Left ventricle myocardium inferior (tissue), 1 donor: ENCODE measurements at regions not wholly inside any gene's neighbourhood (a gene's known extent, or its start where the extent isn't known, plus 50 kb on each side); places are given as distances from the start of the nearest gene placed in this dataset.

Experiments used
- DNase-seq: peaks from one replicate; pipeline ENCODE4 v3.0.0-alpha.2; 2020
- H3K27ac ChIP-seq: fragments of 200-600 bp; replicated peaks from 2 replicates; pipeline ENCODE4 v1.8.0; 2021
- H3K27me3 ChIP-seq: fragments of 200-600 bp; 2 replicates; pipeline ENCODE4 v1.8.0; 2021; ENCODE audit warnings: low read depth
- H3K36me3 ChIP-seq: fragments of 200-600 bp; 2 replicates; pipeline ENCODE4 v1.8.0; 2021
- H3K4me1 ChIP-seq: fragments of 200-600 bp; 2 replicates; pipeline ENCODE4 v1.8.0; 2021
- H3K4me3 ChIP-seq: fragments of 200-600 bp; 2 replicates; pipeline ENCODE4 v1.8.0; 2021; ENCODE audit warnings: mild to moderate bottlenecking, moderate library complexity
- H3K9me3 ChIP-seq: fragments of 200-600 bp; replicated peaks from 2 replicates; pipeline ENCODE4 v1.8.0; 2021
- CTCF ChIP-seq: fragments of 200-600 bp; IDR thresholded peaks from 2 replicates; pipeline ENCODE4 v1.8.0; 2021; ENCODE audit warnings: antibody characterized with exemption, mild to moderate bottlenecking, borderline replicate concordance
- intact Hi-C: fragments of 100-400 bp; cut with micrococcal nuclease; formaldehyde crosslinking; loops from one replicate; pipeline ENCODE4 v1.11.0; 2022
- donor health status: DM: no; HTN: yes; CAD: no; lungs with severe emphysema.

GRCh38 chr4:32094987-32095386 lies 1374.8 kb downstream of the PCDH7 start:
- no peak for TF ChIP-seq CTCF
- Histone ChIP-seq H3K4me3 (no peak overlapping the region), H3K36me3 (no peaks in the 10 kb centered on the region), H3K4me1 (no peaks in the 10 kb centered on the region), H3K27ac (no peak overlapping the region), H3K27me3 (no peaks in the 10 kb centered on the region), H3K9me3 (no peaks in the 10 kb centered on the region)
- intact Hi-C loops: no loop called here
- no peak for DNase-seq

GRCh38 chr4:32102896-32103295 lies 1382.7 kb downstream of the PCDH7 start:
- no peaks in the 10 kb centered on the region for H3K27me3 ChIP-seq

GRCh38 chr4:32106767-32107166 lies 1386.6 kb downstream of the PCDH7 start:
- H3K27ac ChIP-seq: no peak overlapping the region
- intact Hi-C loops: no loop called here
- H3K9me3 ChIP-seq: no peaks in the 10 kb centered on the region
- H3K36me3 ChIP-seq: no peaks in the 10 kb centered on the region
- DNase-seq: no peak
- H3K27me3 ChIP-seq: no peaks in the 10 kb centered on the region
- TF ChIP-seq CTCF: no peak
- no peaks in the 10 kb centered on the region for H3K4me1 ChIP-seq
- H3K4me3 ChIP-seq: no peak overlapping the region

More at GRCh38 chr4:32102896-32103295, 1382.7 kb downstream of the PCDH7 start:
- Histone ChIP-seq H3K36me3 (no peaks in the 10 kb centered on the region), H3K4me3 (no peak overlapping the region), H3K9me3 (no peaks in the 10 kb centered on the region), H3K4me1 (no peaks in the 10 kb centered on the region), H3K27ac (no peak overlapping the region)
- no peak for TF ChIP-seq CTCF
- DNase-seq: no peak
- intact Hi-C loops: no loop called here

GRCh38 chr4:32112891-32113290 lies 1392.7 kb downstream of the PCDH7 start:
- Histone ChIP-seq H3K4me1 (no peaks in the 10 kb centered on the region), H3K36me3 (no peaks in the 10 kb centered on the region), H3K4me3 (no peak overlapping the region), H3K27ac (no peak overlapping the region), H3K9me3 (no peaks in the 10 kb centered on the region), H3K27me3 (no peaks in the 10 kb centered on the region)
- no peak for DNase-seq
- no peak for TF ChIP-seq CTCF
- intact Hi-C loops: no loop called here

GRCh38 chr4:32117693-32118092 lies 1397.5 kb downstream of the PCDH7 start:
- no peak for DNase-seq
- Histone ChIP-seq H3K4me3 (no peak overlapping the region), H3K36me3 (no peaks in the 10 kb centered on the region), H3K27ac (no peak overlapping the region), H3K27me3 (no peaks in the 10 kb centered on the region), H3K4me1 (no peaks in the 10 kb centered on the region), H3K9me3 (no peaks in the 10 kb centered on the region)
- no peak for TF ChIP-seq CTCF
- intact Hi-C loops: no loop called here

- Histone ChIP-seq H3K9me3 (no peaks in the 10 kb centered on the region), H3K4me1 (no peaks in the 10 kb centered on the region), H3K36me3 (no peaks in the 10 kb centered on the region), H3K27ac (no peak overlapping the region), H3K27me3 (no peaks in the 10 kb centered on the region), H3K4me3 (no peak overlapping the region)
- no peak for DNase-seq
- intact Hi-C loops: no loop called here
- TF ChIP-seq CTCF: no peak
Observed at GRCh38 chr4:32119907-32120306, 1399.7 kb downstream of the PCDH7 start.
